CD4-positive, alpha-beta T cell (primary cell): ENCODE measurements at regions not wholly inside any gene's neighbourhood (a gene's known extent, or its start where the extent isn't known, plus 50 kb on each side); places are given as distances from the start of the nearest gene placed in this dataset.

Experiments used
- ATAC-seq: fragments of 200-7000 bp; cut with Tn5 transposase; one replicate; pipeline ENCODE4 v1.10.0; 2022; ENCODE audit warnings: mild to moderate bottlenecking; ENCODE audit not compliant: poor library complexity
- CTCF ChIA-PET: fragments of 350-600 bp; sonication (Branson Sonifier 250); formaldehyde crosslinking; loops from one replicate; lab custom pipeline; 2021; ENCODE audit warnings: antibody characterized with exemption, inconsistent platforms; lab: Charles Lee
- POLR2A ChIA-PET: fragments of 350-600 bp; sonication (Branson Sonifier 250); formaldehyde crosslinking; loops from one replicate; lab custom pipeline; 2021; ENCODE audit warnings: antibody characterized with exemption, inconsistent platforms; lab: Charles Lee
- DNase-seq, 14 experiments: peaks; one replicate each; pipeline ENCODE4 v3.0.0-alpha.2; 2013 to 2020; ENCODE audit warnings: mixed read lengths in 2 of 14
- H3K27ac ChIP-seq, 2 donors: one replicate each; pipeline versions ENCODE4 v1.5.1 to v1.7.0; 2013; ENCODE audit warnings: low read length in 2 of 2, low read depth in 1 of 2, mild to moderate bottlenecking in 1 of 2
- H3K27me3 ChIP-seq, 2 experiments: 1 replicate in 1 of 2; 2 replicates in 1 of 2; pipeline versions ENCODE4 v1.6.1 to v1.7.0; 2013; ENCODE audit warnings: low read length in 2 of 2, control low read depth in 1 of 2, mild to moderate bottlenecking in 1 of 2, moderate library complexity in 1 of 2; ENCODE audit not compliant: insufficient read depth in 2 of 2, control insufficient read depth in 1 of 2
- H3K36me3 ChIP-seq: one replicate; pipeline ENCODE4 v1.6.1; 2013; ENCODE audit warnings: low read length, control low read depth; ENCODE audit not compliant: insufficient read depth
- H3K4me1 ChIP-seq: one replicate; pipeline ENCODE4 v1.6.1; 2013; ENCODE audit warnings: low read length, control low read depth; ENCODE audit not compliant: insufficient read depth
- H3K4me3 ChIP-seq: one replicate; pipeline ENCODE4 v1.5.1; 2013; ENCODE audit warnings: mild to moderate bottlenecking, low read length, moderate library complexity
- H3K9me3 ChIP-seq, 2 experiments: 1 replicate in 1 of 2; 2 replicates in 1 of 2; pipeline versions ENCODE4 v1.6.1 to v1.7.0; 2013; ENCODE audit warnings: low read length in 2 of 2, mild to moderate bottlenecking in 2 of 2, control low read depth in 1 of 2, moderate library complexity in 1 of 2; ENCODE audit not compliant: control insufficient read depth in 1 of 2, insufficient read depth in 1 of 2
- H3K27ac Mint-ChIP-seq: one replicate; pipeline ENCODE4 v1.8.0; 2020; ENCODE audit warnings: mixed read lengths
- H3K27me3 Mint-ChIP-seq: one replicate; pipeline ENCODE4 v1.8.0; 2021; ENCODE audit warnings: mixed read lengths
- H3K36me3 Mint-ChIP-seq: one replicate; pipeline ENCODE4 v1.8.0; 2021; ENCODE audit warnings: low read depth, mixed read lengths
- H3K4me1 Mint-ChIP-seq: one replicate; pipeline ENCODE4 v1.8.0; 2021; ENCODE audit warnings: low read depth, mixed read lengths
- H3K4me3 Mint-ChIP-seq: one replicate; pipeline ENCODE4 v1.8.0; 2020; ENCODE audit warnings: mild to moderate bottlenecking, mixed read lengths
- H3K9me3 Mint-ChIP-seq: one replicate; pipeline ENCODE4 v1.8.0; 2020; ENCODE audit warnings: mixed read lengths
- CTCF ChIP-seq: fragments of 200-600 bp; IDR thresholded peaks from one replicate; pipeline ENCODE4 v1.8.0; 2022; ENCODE audit warnings: antibody characterized with exemption, mild to moderate bottlenecking
- intact Hi-C, 2 experiments: fragments of 100-400 bp; cut with DNase I in 1 of 2; cut with micrococcal nuclease in 1 of 2; formaldehyde crosslinking; loops; one replicate each; pipeline versions ENCODE4 v1.15.1 to v1.9.0; 2023 to 2025; cut with DNase I, micrococcal nuclease

GRCh38 chr1:58996341-58997059 is 212.7 kb upstream of the JUN start:
- H3K4me3 Mint-ChIP-seq, result no peak overlapping the region
- no peaks in the 10 kb centered on the region for H3K9me3 Mint-ChIP-seq
- ATAC-seq (no peak), DNase-seq (no peak)
- TF ChIP-seq CTCF, result no peak
- H3K9me3 ChIP-seq, result no peaks in the 10 kb centered on the region
- H3K4me1 Mint-ChIP-seq, result no peaks in the 10 kb centered on the region
- H3K36me3 ChIP-seq, result no peaks in the 10 kb centered on the region
- no peak overlapping the region for H3K27ac Mint-ChIP-seq
- no peaks in the 10 kb centered on the region for H3K36me3 Mint-ChIP-seq
- POLR2A ChIA-PET, result no interaction called here
- peaks cover under 1% of the 10 kb centered on the region for H3K4me1 ChIP-seq
- intact Hi-C loops, result no loop called here
- CTCF ChIA-PET, result no interaction called here
- no peaks in the 10 kb centered on the region for H3K27me3 ChIP-seq
- H3K4me3 ChIP-seq, result no peak overlapping the region
- no peaks in the 10 kb centered on the region for H3K27me3 Mint-ChIP-seq
- no peak overlapping the region for H3K27ac ChIP-seq

GRCh38 chr1:58997060-58997411 is 213.2 kb upstream of the JUN start:
- no peak overlapping the region for H3K27ac ChIP-seq
- Mint-ChIP-seq H3K4me1 (no peaks in the 10 kb centered on the region), H3K36me3 (no peaks in the 10 kb centered on the region), H3K4me3 (no peak overlapping the region), H3K27ac (no peak overlapping the region), H3K27me3 (no peaks in the 10 kb centered on the region), H3K9me3 (no peaks in the 10 kb centered on the region)
- H3K9me3 ChIP-seq, result no peaks in the 10 kb centered on the region
- H3K27me3 ChIP-seq, result no peaks in the 10 kb centered on the region
- ChIA-PET CTCF (no interaction called here), POLR2A (no interaction called here)
- no peak for TF ChIP-seq CTCF
- ATAC-seq (no peak), DNase-seq (no peak)
- H3K36me3 ChIP-seq, result no peaks in the 10 kb centered on the region
- no peak overlapping the region for H3K4me3 ChIP-seq
- no peaks in the 10 kb centered on the region for H3K4me1 ChIP-seq
- intact Hi-C loops, result no loop called here

GRCh38 chr1:58997637-58998036 is 213.8 kb upstream of the JUN start:
- ATAC-seq (no peak), DNase-seq (no peak)
- no peak overlapping the region for H3K27ac Mint-ChIP-seq
- no peaks in the 10 kb centered on the region for H3K27me3 ChIP-seq
- H3K27ac ChIP-seq, result no peak overlapping the region
- intact Hi-C loops, result no loop called here
- CTCF ChIA-PET, result no interaction called here
- H3K4me3 ChIP-seq, result no peak overlapping the region
- H3K4me1 Mint-ChIP-seq, result no peaks in the 10 kb centered on the region
- no peaks in the 10 kb centered on the region for H3K36me3 Mint-ChIP-seq
- no peak for TF ChIP-seq CTCF
- H3K9me3 Mint-ChIP-seq, result no peaks in the 10 kb centered on the region
- no peaks in the 10 kb centered on the region for H3K4me1 ChIP-seq
- no peaks in the 10 kb centered on the region for H3K9me3 ChIP-seq
- POLR2A ChIA-PET, result no interaction called here
- no peak overlapping the region for H3K4me3 Mint-ChIP-seq
- H3K27me3 Mint-ChIP-seq, result no peaks in the 10 kb centered on the region
- no peaks in the 10 kb centered on the region for H3K36me3 ChIP-seq
